Tibial nerve (tissue), 4 donors: ENCODE measurements at regions not wholly inside any gene's neighbourhood (a gene's known extent, or its start where the extent isn't known, plus 50 kb on each side); places are given as distances from the start of the nearest gene placed in this dataset.

Source experiments
- DNase-seq, 2 donors: peaks; one replicate each; pipeline ENCODE4 v3.0.0-alpha.2; 2019; ENCODE audit warnings: low spot score in 2 of 2
- H3K27ac ChIP-seq, 4 donors: fragments of 200-600 bp; sonication (generic) in 3 of 4; one replicate each; pipeline ENCODE4 v1.5.1; 2017 to 2019; ENCODE audit warnings: mild to moderate bottlenecking in 1 of 4
- H3K27me3 ChIP-seq, 2 donors: fragments of 200-600 bp; sonication (generic) in 1 of 2; one replicate each; pipeline versions ENCODE4 v1.5.1 to v1.6.0; 2017 to 2019
- H3K36me3 ChIP-seq, 3 donors: fragments of 200-600 bp; sonication (generic); one replicate each; pipeline ENCODE4 v1.5.1; 2018 to 2019
- H3K4me1 ChIP-seq, 4 donors: fragments of 200-600 bp; sonication (generic) in 3 of 4; one replicate each; pipeline ENCODE4 v1.5.1; 2017 to 2019
- H3K4me3 ChIP-seq, 4 donors: fragments of 200-600 bp; sonication (generic) in 3 of 4; one replicate each; pipeline ENCODE4 v1.5.1; 2017 to 2019; ENCODE audit warnings: mild to moderate bottlenecking in 1 of 4, moderate library complexity in 1 of 4
- H3K9me3 ChIP-seq, 4 donors: fragments of 200-600 bp; sonication (generic) in 3 of 4; one replicate each; pipeline ENCODE4 v1.5.1; 2017 to 2019
- CTCF ChIP-seq, 5 experiments: fragments of 200-600 bp in 3 of 5; fragments of 450-650 bp in 2 of 5; sonication (generic) in 3 of 5; IDR thresholded peaks; one replicate each; pipeline ENCODE4 v1.5.1; 2016 to 2019; ENCODE audit warnings: antibody characterized with exemption in 5 of 5, mild to moderate bottlenecking in 3 of 5, moderate library complexity in 2 of 5
- EP300 ChIP-seq, 2 donors: sonication (generic); formaldehyde crosslinking; IDR thresholded peaks; one replicate each; pipeline ENCODE4 v1.6.1; 2017; ENCODE audit warnings: antibody characterized with exemption in 2 of 2, mild to moderate bottlenecking in 1 of 2
- POLR2A ChIP-seq, 2 donors: fragments of 450-650 bp; IDR thresholded peaks; one replicate each; pipeline ENCODE4 v1.6.1; 2017; ENCODE audit warnings: antibody characterized with exemption in 2 of 2, mild to moderate bottlenecking in 2 of 2, moderate library complexity in 2 of 2
- WGBS, 2 donors: methylation state at CpG; one replicate each; pipeline ENCODE4 v1.1.5; 2018; 5-methylcytosine and 5-hydroxymethylcytosine counted together

- no peaks in the 10 kb centered on the region for H3K36me3 ChIP-seq
- no peaks in the 10 kb centered on the region for H3K4me1 ChIP-seq
- no peak overlapping the region for H3K27ac ChIP-seq
- TF ChIP-seq EP300 (IDR thresholded peaks at IDR 0.05): peak in 1 of 2 donors; percentile 23
- no peak for TF ChIP-seq POLR2A (IDR thresholded peaks at IDR 0.05)
- no peak overlapping the region for H3K4me3 ChIP-seq
- no peaks in the 10 kb centered on the region for H3K9me3 ChIP-seq
- no peaks in the 10 kb centered on the region for H3K27me3 ChIP-seq
- WGBS, 2 donors: 18 to 23% methylated on average over 2 of the region's 2 CpGs
- DNase-seq: no peak
Observed at GRCh38 chr16:59593194-59593661, 859.1 kb upstream of the GOT2 start.

GRCh38 chr16:59591480-59591879, 857.4 kb upstream of the GOT2 start:
- Histone ChIP-seq H3K36me3 (no peaks in the 10 kb centered on the region), H3K9me3 (no peaks in the 10 kb centered on the region), H3K4me3 (no peak overlapping the region), H3K27me3 (no peaks in the 10 kb centered on the region), H3K27ac (no peak overlapping the region), H3K4me1 (no peaks in the 10 kb centered on the region)
- TF ChIP-seq CTCF (IDR thresholded peaks at IDR 0.05) (no peak), POLR2A (IDR thresholded peaks at IDR 0.05) (no peak), EP300 (IDR thresholded peaks at IDR 0.05) (no peak)
- 81 to 89% methylated on average over 1 of the region's 1 CpG for WGBS, 2 donors
- DNase-seq: no peak

- 94% methylated on average over 4 of the region's 4 CpGs for WGBS, 2 donors
- TF ChIP-seq CTCF (IDR thresholded peaks at IDR 0.05) (no peak), POLR2A (IDR thresholded peaks at IDR 0.05) (no peak), EP300 (IDR thresholded peaks at IDR 0.05) (no peak)
Observed at GRCh38 chr16:59590845-59591244, 856.7 kb upstream of the GOT2 start.

GRCh38 chr16:59586331-59586730, 852.2 kb upstream of the GOT2 start:
- Histone ChIP-seq H3K36me3 (no peaks in the 10 kb centered on the region), H3K4me1 (no peaks in the 10 kb centered on the region), H3K27me3 (no peaks in the 10 kb centered on the region), H3K4me3 (no peak overlapping the region), H3K9me3 (no peaks in the 10 kb centered on the region), H3K27ac (no peak overlapping the region)
- DNase-seq: no peak
- TF ChIP-seq CTCF (IDR thresholded peaks at IDR 0.05) (no peak), POLR2A (IDR thresholded peaks at IDR 0.05) (no peak), EP300 (IDR thresholded peaks at IDR 0.05) (no peak)
- 21 to 23% methylated on average over 1 of the region's 1 CpG for WGBS, 2 donors

More at GRCh38 chr16:59590845-59591244, 856.7 kb upstream of the GOT2 start:
- Histone ChIP-seq H3K9me3 (no peaks in the 10 kb centered on the region), H3K4me1 (no peaks in the 10 kb centered on the region), H3K4me3 (no peak overlapping the region), H3K27ac (no peak overlapping the region), H3K27me3 (no peaks in the 10 kb centered on the region), H3K36me3 (no peaks in the 10 kb centered on the region)
- DNase-seq: no peak

- no peak for DNase-seq
- WGBS, 2 donors: 66 to 67% methylated on average over 1 of the region's 1 CpG
- Histone ChIP-seq H3K4me3 (no peak overlapping the region), H3K27me3 (no peaks in the 10 kb centered on the region), H3K36me3 (no peaks in the 10 kb centered on the region), H3K4me1 (no peaks in the 10 kb centered on the region), H3K27ac (no peak overlapping the region), H3K9me3 (no peaks in the 10 kb centered on the region)
- TF ChIP-seq POLR2A (IDR thresholded peaks at IDR 0.05) (no peak), EP300 (IDR thresholded peaks at IDR 0.05) (no peak), CTCF (IDR thresholded peaks at IDR 0.05) (no peak)
Observed at GRCh38 chr16:59574296-59574695, 840.2 kb upstream of the GOT2 start.
